HG03175 (cell line): ENCODE measurements at regions not wholly inside any gene's neighbourhood (a gene's known extent, or its start where the extent isn't known, plus 50 kb on each side); places are given as distances from the start of the nearest gene placed in this dataset.
"Not testable (repeated sequence)": the region's sequence is repeated elsewhere in the genome, so short reads cannot be mapped to it uniquely, and the experiment has no call there.

Source experiments
- ATAC-seq: cut with Tn5 transposase; IDR thresholded peaks from one replicate; pipeline ENCODE4 v1.9.1; 2021; ENCODE audit warnings: mild to moderate bottlenecking, moderate library complexity; ENCODE audit not compliant: unreplicated experiment

DNA sequence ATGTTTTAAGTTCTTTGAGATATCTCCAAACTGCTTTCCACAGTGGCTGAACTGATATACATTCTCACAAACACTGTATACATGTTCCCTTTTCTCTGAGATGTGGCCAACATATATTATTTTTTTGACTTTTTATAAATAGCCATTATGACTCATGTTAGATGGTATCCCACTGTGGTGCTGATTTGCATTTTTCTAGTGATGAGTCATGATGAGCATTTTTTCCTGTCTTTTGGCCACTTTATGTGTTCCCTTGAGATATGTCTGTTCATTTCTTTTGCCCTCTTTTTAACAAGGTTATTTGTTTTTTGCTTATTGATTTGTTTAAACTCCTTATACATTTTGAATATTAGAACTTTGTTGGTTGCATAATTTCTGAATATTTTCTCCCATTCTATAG lies 1055.1 kb downstream of the NXPH1 start:
- no peak for ATAC-seq

GRCh38 chr7:9498303-9498702 lies 1064.9 kb downstream of the NXPH1 start:
- ATAC-seq: peak; percentile 42

DNA sequence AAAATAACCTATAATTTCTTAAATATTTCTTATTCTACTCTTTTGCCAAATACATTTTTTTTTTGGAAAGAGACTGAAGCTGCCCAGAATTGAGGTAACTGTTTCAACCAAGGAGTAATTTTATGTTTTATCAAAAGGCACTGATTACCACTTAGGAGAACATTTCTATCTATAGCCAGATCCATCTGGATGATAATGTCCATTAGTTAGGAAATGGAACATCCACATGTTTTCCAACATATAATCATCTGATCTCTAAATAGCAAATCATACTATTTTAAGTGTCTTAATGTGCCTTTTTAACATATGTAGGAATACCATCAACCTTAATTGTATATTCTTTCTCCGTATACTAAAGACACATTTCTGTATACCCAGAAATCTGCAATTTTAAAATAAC lies 1068.9 kb downstream of the NXPH1 start:
- no peak for ATAC-seq

- no peak for ATAC-seq
These were observed 1071.3 kb downstream of the NXPH1 start for GRCh38 chr7:9504678-9505077.

DNA sequence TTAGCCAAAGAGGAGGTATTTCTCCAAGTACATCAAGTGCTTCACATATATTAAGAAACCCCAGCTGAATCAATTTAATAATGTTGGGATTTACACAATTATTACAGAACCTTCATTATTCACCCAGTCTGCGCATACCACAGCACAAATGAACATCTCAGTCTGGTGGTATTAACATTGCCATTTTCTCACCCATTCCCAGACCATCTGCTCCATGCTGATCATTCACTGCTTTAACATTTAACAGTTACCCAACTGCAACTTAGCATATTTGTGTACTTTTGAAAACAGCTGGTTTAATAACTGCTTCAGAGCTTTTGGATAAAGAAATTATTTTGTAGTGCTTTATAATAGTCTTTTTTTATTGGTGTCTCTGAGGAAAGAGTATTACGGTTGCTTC lies 1072.1 kb downstream of the NXPH1 start:
- ATAC-seq: no peak

- no peak for ATAC-seq
These were observed 1073.9 kb downstream of the NXPH1 start for GRCh38 chr7:9507290-9507689.

DNA sequence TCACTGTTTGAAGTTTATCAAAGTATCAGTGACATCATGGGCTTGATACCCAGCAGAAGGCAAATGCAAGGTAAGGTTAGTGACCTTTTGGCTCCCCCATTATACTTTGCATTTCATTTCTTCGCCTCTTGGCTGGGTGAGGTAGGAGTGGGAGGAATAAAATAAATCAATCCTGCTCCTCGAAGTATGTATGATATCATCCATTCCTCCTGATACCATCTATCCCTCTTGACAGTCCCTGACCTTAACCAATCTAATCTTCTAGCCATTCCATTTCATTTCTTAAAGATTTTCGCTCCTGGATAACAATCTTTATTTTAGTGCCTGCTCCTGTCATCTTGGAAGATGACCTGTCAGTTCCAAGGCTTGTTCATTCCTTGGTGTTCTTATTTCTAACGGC lies 1083.3 kb downstream of the NXPH1 start:
- ATAC-seq: no peak

GRCh38 chr7:9523579-9523978 lies 1090.2 kb downstream of the NXPH1 start:
- no peak for ATAC-seq

- not testable (repeated sequence) for ATAC-seq
These were observed 1119.0 kb downstream of the NXPH1 start for GRCh38 chr7:9552431-9552830.

DNA sequence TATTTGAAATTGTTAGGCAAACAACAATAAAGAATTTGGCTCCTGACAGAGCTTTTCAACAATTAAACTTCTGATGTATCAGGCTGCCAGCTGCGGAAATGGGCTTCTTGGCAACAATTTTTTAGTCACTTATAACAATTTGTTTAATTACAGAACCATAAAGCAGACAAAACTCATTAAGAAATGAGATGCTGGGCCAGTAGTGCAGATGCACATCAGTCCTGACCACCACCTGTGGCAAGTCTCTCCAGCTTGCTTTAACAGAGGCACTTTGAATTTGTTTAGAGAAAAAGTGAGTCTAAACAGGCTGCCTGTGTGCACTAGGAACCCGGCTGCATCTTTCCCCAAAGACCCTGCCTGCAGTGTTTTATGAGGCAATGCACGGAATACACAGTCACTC lies 1124.4 kb downstream of the NXPH1 start:
- no peak for ATAC-seq

GRCh38 chr7:9575716-9576115 lies 1142.3 kb downstream of the NXPH1 start:
- no peak for ATAC-seq

DNA sequence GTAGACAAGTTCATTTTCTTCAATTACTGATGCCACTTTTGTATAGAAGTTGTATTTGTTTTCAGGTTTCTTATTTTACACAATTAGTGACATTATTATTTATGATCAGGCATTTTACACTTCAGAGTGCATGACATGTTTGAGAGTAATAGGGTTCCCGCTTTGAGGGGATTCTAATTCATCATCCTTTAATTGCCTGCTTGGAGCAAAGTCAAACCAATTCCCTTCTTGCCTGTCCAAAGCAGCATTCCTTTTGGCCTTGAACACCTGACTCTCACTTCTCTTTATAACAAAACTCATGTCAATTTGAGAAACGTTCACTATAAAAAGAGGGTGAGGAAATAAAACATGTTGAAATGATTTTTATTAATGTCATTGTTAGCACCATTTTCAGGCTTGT lies 1149.4 kb downstream of the NXPH1 start:
- ATAC-seq: no peak

- ATAC-seq: no peak
These were observed 1165.0 kb downstream of the NXPH1 start for GRCh38 chr7:9598411-9598810.

GRCh38 chr7:9600974-9601373 lies 1167.6 kb downstream of the NXPH1 start:
- ATAC-seq: no peak

DNA sequence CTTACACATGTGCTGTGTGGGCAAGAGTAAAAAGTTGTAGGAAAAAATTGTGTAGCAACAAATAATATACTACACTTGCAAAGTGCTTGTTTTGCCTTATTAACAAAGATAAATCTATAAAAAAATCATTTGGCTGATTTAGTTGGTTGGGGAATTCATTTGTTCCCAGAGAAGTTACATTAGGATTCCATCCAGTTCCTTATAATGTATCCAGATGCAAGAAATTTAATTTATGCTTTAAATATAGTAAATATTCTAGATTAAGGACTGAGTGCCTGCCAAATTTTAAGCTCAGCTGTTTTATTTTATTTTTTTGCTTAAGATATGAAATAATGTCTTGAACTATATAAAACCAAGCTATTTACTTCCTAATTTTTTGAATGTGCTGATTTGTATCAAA lies 1169.9 kb downstream of the NXPH1 start:
- ATAC-seq: no peak

GRCh38 chr7:9608560-9608959 lies 1175.2 kb downstream of the NXPH1 start:
- ATAC-seq: no peak

- not testable (repeated sequence) for ATAC-seq
These were observed 1187.5 kb downstream of the NXPH1 start for GRCh38 chr7:9620899-9621298.

DNA sequence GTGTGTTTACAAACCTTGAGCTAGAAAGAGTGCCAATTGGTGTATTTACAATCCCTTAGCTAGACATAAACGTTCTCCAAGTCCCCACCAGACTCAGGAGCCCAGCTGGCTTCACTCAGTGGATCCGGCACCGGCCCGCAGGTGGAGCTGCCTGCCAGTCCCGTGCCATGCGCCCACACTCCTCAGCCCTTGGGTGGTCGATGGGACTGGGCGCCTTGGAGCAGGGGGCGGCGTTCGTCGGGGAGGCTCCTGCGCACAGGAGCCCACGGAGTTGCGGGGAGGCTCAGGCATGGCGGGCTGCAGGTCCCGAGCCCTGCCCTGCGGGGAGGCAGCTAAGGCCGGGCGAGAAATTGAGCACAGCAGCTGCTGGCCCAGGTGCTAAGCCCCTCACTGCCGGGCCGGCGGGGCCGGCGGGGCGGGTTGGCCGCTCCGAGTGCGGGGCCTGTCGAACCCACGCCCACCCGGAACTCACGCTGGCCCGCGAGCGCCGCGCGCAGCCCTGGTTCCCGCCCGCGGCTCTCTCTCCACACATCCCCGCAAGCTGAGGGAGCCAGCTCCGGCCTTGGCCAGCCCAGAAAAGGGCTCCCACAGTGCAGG lies 1188.0 kb downstream of the NXPH1 start:
- ATAC-seq: not testable (repeated sequence)

- no peak for ATAC-seq
These were observed 1188.5 kb downstream of the NXPH1 start for GRCh38 chr7:9621927-9622326.

DNA sequence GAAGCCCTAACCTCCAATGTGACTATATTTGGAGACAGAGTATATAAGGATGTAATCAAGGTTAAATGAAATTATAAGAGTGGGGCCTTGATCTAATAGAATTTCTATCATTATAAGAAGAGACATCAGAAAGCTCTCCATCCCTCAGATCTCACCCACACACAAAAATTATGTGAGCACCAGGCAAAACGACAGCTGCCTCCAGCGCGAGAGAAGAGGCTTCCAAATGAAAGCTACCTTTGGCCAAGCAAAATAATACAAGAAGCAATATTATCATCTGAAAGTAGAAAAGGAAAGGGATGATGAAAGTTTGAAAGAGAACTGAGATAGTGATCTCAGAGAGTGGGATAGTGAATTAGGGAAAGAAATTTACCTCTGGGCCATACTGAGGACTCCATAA lies 1192.5 kb downstream of the NXPH1 start:
- ATAC-seq: no peak

- no peak for ATAC-seq
These were observed 1212.3 kb downstream of the NXPH1 start for GRCh38 chr7:9645756-9646155.

DNA sequence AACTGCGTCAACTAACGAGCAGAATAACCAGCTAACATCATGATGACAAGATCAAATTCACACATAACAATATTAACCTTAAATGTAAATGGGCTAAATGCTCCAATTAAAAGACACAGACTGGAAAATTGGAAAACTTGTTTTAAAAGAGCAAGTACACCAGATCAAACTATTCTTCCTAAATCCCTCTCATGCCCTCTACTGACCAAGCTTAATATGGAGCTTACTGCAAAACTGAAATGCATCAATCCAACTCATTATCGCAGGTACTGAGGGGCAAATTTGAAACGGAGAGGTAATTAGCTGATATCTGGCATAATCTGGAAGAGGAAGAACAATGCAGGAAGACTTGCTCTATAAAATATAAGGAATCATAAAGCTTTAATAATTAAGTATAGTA lies 1223.8 kb downstream of the NXPH1 start:
- ATAC-seq: no peak
